ENCODE measurements at regions not wholly inside any gene's neighbourhood (a gene's known extent, or its start where the extent isn't known, plus 50 kb on each side); places are given as distances from the start of the nearest gene placed in this dataset.
"Not testable (repeated sequence)": the region's sequence is repeated elsewhere in the genome, so short reads cannot be mapped to it uniquely, and the experiment has no call there.

- TF ChIP-seq CTCF (IDR thresholded peaks at IDR 0.05; ENCODE audit: low read depth, low read length): no peak
- no peak for DNase-seq (ENCODE audit: extremely low read depth, low read depth)
These were observed 90.1 kb upstream of the NPSR1 start for GRCh38 chr7:34567906-34568305.

- no peak for DNase-seq (ENCODE audit: extremely low read depth, low read depth)
- no peak for TF ChIP-seq CTCF (IDR thresholded peaks at IDR 0.05; ENCODE audit: low read depth, low read length)
These were observed 87.9 kb upstream of the NPSR1 start for GRCh38 chr7:34569975-34570699.

- no peak for TF ChIP-seq CTCF (IDR thresholded peaks at IDR 0.05; ENCODE audit: low read depth, low read length)
- no peak for DNase-seq (ENCODE audit: extremely low read depth, low read depth)
These were observed 83.0 kb upstream of the NPSR1 start for GRCh38 chr7:34575006-34575405.

GRCh38 chr7:34577934-34578333, 80.1 kb upstream of the NPSR1 start:
- not testable (repeated sequence) for DNase-seq (ENCODE audit: extremely low read depth, low read depth)

GRCh38 chr7:34581698-34582097, 76.3 kb upstream of the NPSR1 start:
- not testable (repeated sequence) for DNase-seq (ENCODE audit: extremely low read depth, low read depth)

- DNase-seq (ENCODE audit: extremely low read depth, low read depth): no peak
- no peak for TF ChIP-seq CTCF (IDR thresholded peaks at IDR 0.05; ENCODE audit: low read depth, low read length)
These were observed 73.5 kb upstream of the NPSR1 start for GRCh38 chr7:34584526-34584925.

GRCh38 chr7:34596887-34597286, 61.1 kb upstream of the NPSR1 start:
- no peak for DNase-seq (ENCODE audit: extremely low read depth, low read depth)
- no peak for TF ChIP-seq CTCF (IDR thresholded peaks at IDR 0.05; ENCODE audit: low read depth, low read length)

- DNase-seq (ENCODE audit: extremely low read depth, low read depth): no peak
- TF ChIP-seq CTCF (IDR thresholded peaks at IDR 0.05; ENCODE audit: low read depth, low read length): no peak
These were observed 54.1 kb upstream of the NPSR1 start for GRCh38 chr7:34603711-34604444.
